H1 (cell line): ENCODE measurements at regions not wholly inside any gene's neighbourhood (a gene's known extent, or its start where the extent isn't known, plus 50 kb on each side); places are given as distances from the start of the nearest gene placed in this dataset.

Source experiments
- CTCF ChIA-PET: fragments of 300-600 bp; sonication (Branson Sonifier 250); formaldehyde crosslinking; loops from one replicate; lab custom pipeline; 2021; ENCODE audit not compliant: partially characterized antibody; lab: Charles Lee
- POLR2A ChIA-PET: fragments of 300-600 bp; sonication (Branson Sonifier 250); formaldehyde crosslinking; loops from one replicate; lab custom pipeline; 2021; ENCODE audit warnings: inconsistent platforms; ENCODE audit not compliant: partially characterized antibody; lab: Charles Lee
- DNase-seq, 2 experiments: peaks; one replicate each; pipeline versions ENCODE4 v3.0.0 to v3.0.0-alpha.2; 2010 to 2022; ENCODE audit warnings: low spot score in 2 of 2, low read depth in 1 of 2, mixed read lengths in 1 of 2
- FAIRE-seq: peaks from 2 replicates; lab custom pipeline; 2011; peaks lifted over from hg19 to GRCh38; lab: Jason Lieb, UNC
- H2AFZ ChIP-seq: 2 replicates; pipeline ENCODE4 v1.8.1; 2012; ENCODE audit warnings: low read length, inconsistent platforms
- H2AK5ac ChIP-seq: 2 replicates; pipeline ENCODE4 v1.6.1; 2013; ENCODE audit warnings: low read depth, low read length
- H2BK120ac ChIP-seq: replicated peaks from 2 replicates; pipeline ENCODE3; 2013; ENCODE audit warnings: low read depth, low read length, inconsistent platforms
- H2BK12ac ChIP-seq: 2 replicates; pipeline ENCODE4 v1.6.1; 2013; ENCODE audit warnings: low read depth, low read length
- H2BK15ac ChIP-seq: 2 replicates; pipeline ENCODE4 v1.6.1; 2013; ENCODE audit warnings: low read length
- H2BK20ac ChIP-seq: 2 replicates; pipeline ENCODE4 v1.6.1; 2013; ENCODE audit warnings: low read length
- H2BK5ac ChIP-seq: 2 replicates; pipeline ENCODE4 v1.6.1; 2013; ENCODE audit warnings: low read depth, low read length
- H3K14ac ChIP-seq: 2 replicates; pipeline ENCODE4 v1.6.1; 2013; ENCODE audit warnings: inconsistent platforms; ENCODE audit not compliant: insufficient read length
- H3K18ac ChIP-seq: 2 replicates; pipeline ENCODE4 v1.6.1; 2013; ENCODE audit warnings: low read length; ENCODE audit errors: extremely low read depth
- H3K23ac ChIP-seq: 2 replicates; pipeline ENCODE4 v1.6.1; 2013; ENCODE audit warnings: inconsistent platforms; ENCODE audit not compliant: insufficient read length
- H3K23me2 ChIP-seq: 2 replicates; pipeline ENCODE4 v1.6.1; 2013; ENCODE audit warnings: low read depth, low read length
- H3K27ac ChIP-seq: 2 replicates; pipeline ENCODE4 v1.6.1; 2011; ENCODE audit warnings: low read depth, low read length, inconsistent platforms
- H3K27me3 ChIP-seq, 4 experiments: replicated peaks in 1 of 4; 1 replicate in 1 of 4; 2 replicates in 3 of 4; pipeline versions ENCODE4 v1.6.1 to v1.8.1; 2011 to 2013; ENCODE audit warnings: low read length in 3 of 4, mild to moderate bottlenecking in 3 of 4, inconsistent platforms in 2 of 4, mixed read lengths in 2 of 4, moderate library complexity in 1 of 4; ENCODE audit not compliant: control insufficient read depth in 3 of 4, insufficient read depth in 3 of 4; ENCODE audit errors: extremely low read depth in 1 of 4
- H3K36me3 ChIP-seq, 4 experiments: 2 replicates each; pipeline versions ENCODE4 v1.6.1 to v1.8.1; 2011 to 2013; ENCODE audit warnings: mild to moderate bottlenecking in 4 of 4, low read length in 3 of 4, moderate library complexity in 2 of 4, control low read depth in 1 of 4, inconsistent platforms in 1 of 4; ENCODE audit not compliant: insufficient read depth in 4 of 4, control insufficient read depth in 2 of 4
- H3K4ac ChIP-seq: replicated peaks from 2 replicates; pipeline ENCODE3; 2013; ENCODE audit warnings: low read length, low read depth, mixed read lengths, inconsistent platforms; ENCODE audit not compliant: insufficient read length
- H3K4me1 ChIP-seq, 4 experiments: replicated peaks in 1 of 4; 1 replicate in 1 of 4; 2 replicates in 3 of 4; pipeline versions ENCODE4 v1.6.1 to v1.8.1; 2011 to 2013; ENCODE audit warnings: low read length in 3 of 4, inconsistent platforms in 2 of 4, mixed read lengths in 1 of 4; ENCODE audit not compliant: insufficient read depth in 4 of 4, control insufficient read depth in 3 of 4
- H3K4me2 ChIP-seq, 2 experiments: 2 replicates each; pipeline versions ENCODE4 v1.6.1 to v1.8.1; 2011 to 2013; ENCODE audit warnings: low read depth in 2 of 2, low read length in 2 of 2, control low read depth in 1 of 2, inconsistent platforms in 1 of 2, mild to moderate bottlenecking in 1 of 2; ENCODE audit not compliant: insufficient read depth in 1 of 2
- H3K4me3 ChIP-seq, 4 experiments: fragments of 200-600, 300-600 bp in 1 of 4; sonication (generic), shearing (Covaris generic), sonication (Bioruptor Twin) in 1 of 4; 2 replicates each; pipeline versions ENCODE4 v1.5.1 to v1.8.1; 2011 to 2016; ENCODE audit warnings: low read length in 4 of 4, low read depth in 3 of 4, control low read depth in 2 of 4, inconsistent platforms in 2 of 4, mild to moderate bottlenecking in 2 of 4, mixed read lengths in 1 of 4, moderate library complexity in 1 of 4; ENCODE audit not compliant: insufficient read depth in 2 of 4; ENCODE audit errors: extremely low read depth in 1 of 4
- H3K56ac ChIP-seq: replicated peaks from 2 replicates; pipeline ENCODE3; 2013; ENCODE audit warnings: low read depth, mild to moderate bottlenecking, mixed read lengths, low read length, inconsistent platforms; ENCODE audit not compliant: insufficient read length
- H3K79me1 ChIP-seq: 2 replicates; pipeline ENCODE4 v1.6.1; 2013; ENCODE audit warnings: low read depth, low read length, control low read depth
- H3K79me2 ChIP-seq, 2 experiments: 2 replicates each; pipeline versions ENCODE4 v1.6.1 to v1.8.1; 2012 to 2013; ENCODE audit warnings: low read length in 2 of 2, mild to moderate bottlenecking in 2 of 2, inconsistent platforms in 1 of 2; ENCODE audit not compliant: insufficient read depth in 2 of 2, control insufficient read depth in 1 of 2
- H3K9ac ChIP-seq, 4 experiments: replicated peaks in 1 of 4; 1 replicate in 1 of 4; 2 replicates in 3 of 4; pipeline versions ENCODE4 v1.6.1 to v1.8.1; 2011 to 2013; ENCODE audit warnings: low read depth in 3 of 4, low read length in 3 of 4, control low read depth in 2 of 4, mild to moderate bottlenecking in 2 of 4, moderate library complexity in 2 of 4, inconsistent platforms in 1 of 4; ENCODE audit errors: extremely low read depth in 1 of 4
- H3K9me3 ChIP-seq, 2 experiments: 2 replicates each; pipeline versions ENCODE4 v1.6.1 to v1.8.1; 2012 to 2013; ENCODE audit warnings: mild to moderate bottlenecking in 2 of 2, moderate library complexity in 2 of 2, control low read depth in 1 of 2, inconsistent platforms in 1 of 2, low read depth in 1 of 2, low read length in 1 of 2, mixed read lengths in 1 of 2; ENCODE audit not compliant: insufficient read depth in 2 of 2
- H4K20me1 ChIP-seq, 2 experiments: replicated peaks in 1 of 2; 2 replicates each; pipeline versions ENCODE3 to v1.8.1; 2011 to 2013; ENCODE audit warnings: inconsistent platforms in 2 of 2, low read length in 2 of 2, mild to moderate bottlenecking in 1 of 2; ENCODE audit not compliant: insufficient read depth in 2 of 2, control insufficient read depth in 1 of 2
- H4K5ac ChIP-seq: 2 replicates; pipeline ENCODE4 v1.6.1; 2013; ENCODE audit warnings: low read length, low read depth, mixed read lengths, inconsistent platforms; ENCODE audit not compliant: insufficient read length
- H4K8ac ChIP-seq: 2 replicates; pipeline ENCODE4 v1.8.0; 2013; ENCODE audit warnings: mild to moderate bottlenecking, moderate library complexity, low read length, inconsistent platforms; ENCODE audit not compliant: insufficient read depth; ENCODE audit errors: extremely low read depth
- H4K91ac ChIP-seq: replicated peaks from 2 replicates; pipeline ENCODE3; 2013; ENCODE audit warnings: low read length, mixed read lengths, inconsistent platforms; ENCODE audit not compliant: insufficient read length
- ASH2L ChIP-seq: fragments of 200-600, 300-600 bp; sonication (generic); IDR thresholded peaks from one replicate; pipeline ENCODE4 v1.7.1; 2017; ENCODE audit warnings: low read length
- BACH1 ChIP-seq: IDR thresholded peaks from 2 replicates; pipeline ENCODE4 v1.6.1; 2012; ENCODE audit warnings: low read length, improper control_type of control experiment
- CEBPB ChIP-seq: IDR thresholded peaks from 2 replicates; pipeline ENCODE4 v1.6.1; 2012; ENCODE audit warnings: low read depth, low read length
- CTCF ChIP-seq, 3 experiments: IDR thresholded peaks; 1 replicate in 2 of 3; 2 replicates in 1 of 3; pipeline versions ENCODE4 v1.5.1 to v1.6.1; 2011; ENCODE audit warnings: low read length in 3 of 3, mild to moderate bottlenecking in 3 of 3, inconsistent platforms in 2 of 3, low read depth in 1 of 3, moderate library complexity in 1 of 3; ENCODE audit not compliant: insufficient read depth in 1 of 3; ENCODE audit errors: control extremely low read depth in 1 of 3
- KDM1A ChIP-seq: fragments of 200-600, 300-600 bp; sonication (generic); IDR thresholded peaks from 2 replicates; pipeline ENCODE4 v1.7.1; 2016; ENCODE audit warnings: mild to moderate bottlenecking, low read length, borderline replicate concordance
- NANOG ChIP-seq: IDR thresholded peaks from 2 replicates; pipeline ENCODE4 v1.6.1; 2011; ENCODE audit warnings: low read length, low read depth, mild to moderate bottlenecking, inconsistent platforms; ENCODE audit not compliant: insufficient read depth, poor library complexity, severe bottlenecking
- NRF1 ChIP-seq: IDR thresholded peaks from 2 replicates; pipeline ENCODE4 v1.6.1; 2011; ENCODE audit warnings: mild to moderate bottlenecking, low read depth, low read length, improper control_type of control experiment
- RFX5 ChIP-seq: IDR thresholded peaks from 2 replicates; pipeline ENCODE4 v1.6.1; 2011; ENCODE audit warnings: low read depth, low read length, improper control_type of control experiment, borderline replicate concordance
- SAP30 ChIP-seq: fragments of 300-600 bp; sonication (generic); IDR thresholded peaks from 2 replicates; pipeline ENCODE4 v1.7.1; 2012; ENCODE audit warnings: low read length, moderate library complexity, mild to moderate bottlenecking, inconsistent platforms; ENCODE audit not compliant: insufficient read depth, insufficient replicate concordance
- SP1 ChIP-seq: IDR thresholded peaks from 2 replicates; pipeline ENCODE4 v1.6.1; 2011; ENCODE audit warnings: low read depth, low read length
- SUZ12 ChIP-seq: fragments of 200-600 bp; sonication (generic); IDR thresholded peaks from 2 replicates; pipeline ENCODE4 v1.6.1; 2012; ENCODE audit warnings: mild to moderate bottlenecking, inconsistent platforms, low read length, moderate library complexity, mixed read lengths
- TAF7 ChIP-seq: optimal IDR thresholded peaks from 2 replicates; pipeline ENCODE3; 2011; ENCODE audit warnings: low read depth, mild to moderate bottlenecking, inconsistent platforms, low read length, moderate library complexity, borderline replicate concordance
- WGBS, 2 experiments: shearing (Covaris generic) in 1 of 2; methylation state at CpG; one replicate each; pipeline versions ENCODE4 v1.1.6 to v1.1.7; 2013 to 2015; ENCODE audit warnings: low lambda C conversion rate in 2 of 2, mixed read lengths in 2 of 2, inconsistent platforms in 1 of 2, low coverage in 1 of 2, missing lambda C conversion rate in 1 of 2; ENCODE audit not compliant: insufficient replicate concordance in 2 of 2, insufficient coverage in 1 of 2, insufficient read length in 1 of 2; ENCODE audit errors: extremely low coverage in 1 of 2, missing lambda C conversion rate in 1 of 2; 5-methylcytosine and 5-hydroxymethylcytosine counted together

- CTCF ChIA-PET, result interaction anchor here (0.9 to 1.5 kb wide), 2 partner anchors 34 to 742 kb away, joined by 3 to 5 read pairs; no protein-coding TSS in a partner anchor
- no peak overlapping the region for H3K18ac ChIP-seq
- TF ChIP-seq SAP30, result no peak
- TF ChIP-seq RFX5, result no peak
- no peak for TF ChIP-seq NANOG
- no peak for TF ChIP-seq BACH1
- no peak for TF ChIP-seq ASH2L
- TF ChIP-seq SP1, result no peak
- TF ChIP-seq SUZ12, result no peak
- no peak for TF ChIP-seq NRF1
- no peak for TF ChIP-seq CTCF (IDR thresholded peaks at IDR 0.05; ENCODE audit: control extremely low read depth in 1 of 3, insufficient read depth in 1 of 3, low read depth in 1 of 3, low read length in 3 of 3)
- TF ChIP-seq KDM1A, result no peak
- TF ChIP-seq TAF7, result no peak
- no peak for TF ChIP-seq CEBPB
Observed at GRCh38 chr5:162990856-162991497, 446.4 kb upstream of the CCNG1 start.

More at GRCh38 chr5:162990856-162991497, 446.4 kb upstream of the CCNG1 start:
- no peak overlapping the region for H4K8ac ChIP-seq
- FAIRE-seq, result no peak
- no peaks in the 10 kb centered on the region for H4K20me1 ChIP-seq
- H3K79me2 ChIP-seq, result no peaks in the 10 kb centered on the region
- H3K14ac ChIP-seq, result no peak overlapping the region
- H3K4ac ChIP-seq, result no peak overlapping the region
- no peaks in the 10 kb centered on the region for H3K79me1 ChIP-seq
- H2BK12ac ChIP-seq, result no peak overlapping the region
- DNase-seq, result no peak
- 97% methylated on average over 2 of the region's 2 CpGs; no CpG with 5 or more reads in 1 of the 2 experiments for WGBS, 2 experiments
- H3K23ac ChIP-seq, result no peak overlapping the region
- no peak overlapping the region for H2BK120ac ChIP-seq
- H2BK20ac ChIP-seq, result no peak overlapping the region
- no peak overlapping the region for H2AFZ ChIP-seq
- H4K5ac ChIP-seq, result no peak overlapping the region
- no peak overlapping the region for H3K56ac ChIP-seq
- H2BK15ac ChIP-seq, result no peak overlapping the region
- H3K9ac ChIP-seq, result no peak overlapping the region
- no peak overlapping the region for H2BK5ac ChIP-seq
- H3K4me2 ChIP-seq, result no peak overlapping the region
- POLR2A ChIA-PET, result no interaction called here
- no peaks in the 10 kb centered on the region for H3K27me3 ChIP-seq
- no peaks in the 10 kb centered on the region for H3K4me1 ChIP-seq
- H3K27ac ChIP-seq, result no peak overlapping the region
- H3K9me3 ChIP-seq, result no peaks in the 10 kb centered on the region
- H3K36me3 ChIP-seq, result no peaks in the 10 kb centered on the region
- H4K91ac ChIP-seq, result no peak overlapping the region
- H3K4me3 ChIP-seq, result no peak overlapping the region
- no peak overlapping the region for H2AK5ac ChIP-seq
- no peaks in the 10 kb centered on the region for H3K23me2 ChIP-seq
